ENCODE measurements at regions not wholly inside any gene's neighbourhood (a gene's known extent, or its start where the extent isn't known, plus 50 kb on each side); places are given as distances from the start of the nearest gene placed in this dataset.

GRCh38 chr12:86543716-86544115 lies 287.5 kb upstream of the MGAT4C start:
- Histone ChIP-seq H3K9me1 (ENCODE audit: control insufficient read depth, extremely low read depth, insufficient read depth, low read length) (no peaks in the 10 kb centered on the region), H3K4me2 (ENCODE audit: control insufficient read depth, extremely low read depth, insufficient read depth, low read depth, low read length) (no peak overlapping the region), H3K9me3 (ENCODE audit: control insufficient read depth, low read depth, low read length) (no peaks in the 10 kb centered on the region), H3K4me3 (ENCODE audit: control insufficient read depth in 2 of 3, extremely low read depth in 1 of 3, insufficient read depth in 2 of 3, low read depth in 1 of 3, low read length in 3 of 3) (no peak overlapping the region), H3K27me3 (ENCODE audit: control insufficient read depth, extremely low read depth, insufficient read depth, low read length) (no peaks in the 10 kb centered on the region), H2AFZ (ENCODE audit: control insufficient read depth, low read length) (no peak overlapping the region), H4K20me1 (ENCODE audit: control insufficient read depth, extremely low read depth, insufficient read depth, low read length) (no peaks in the 10 kb centered on the region), H3K36me3 (ENCODE audit: control insufficient read depth in 2 of 2, extremely low read depth in 1 of 2, insufficient read depth in 2 of 2, low read length in 2 of 2) (no peaks in the 10 kb centered on the region), H3K79me2 (ENCODE audit: control insufficient read depth, insufficient read depth, low read length) (no peaks in the 10 kb centered on the region), H3K9ac (ENCODE audit: control insufficient read depth, extremely low read depth, insufficient read depth, low read length) (no peak overlapping the region), H3K4me1 (ENCODE audit: control insufficient read depth, extremely low read depth, insufficient read depth, low read length) (no peaks in the 10 kb centered on the region), H3K27ac (ENCODE audit: control insufficient read depth, insufficient read depth, low read length) (no peak overlapping the region)
- DNase-seq (ENCODE audit: low read depth, low spot score) (no peak), FAIRE-seq (no peak)
- dilution Hi-C loops (cut with MboI; ENCODE audit: extremely low pct_ligation_motif_present, low sequenced_read_pairs), result no loop called here
- TF ChIP-seq EZH2 (IDR thresholded peaks at IDR 0.05; ENCODE audit: low read length) (no peak), CTCF (optimal IDR thresholded peaks at IDR 0.05 in 1 of 3, IDR thresholded peaks at IDR 0.05 in 1 of 3, conservative IDR thresholded peaks at IDR 0.05 in 1 of 3; ENCODE audit: extremely low read depth in 1 of 3, insufficient read depth in 2 of 3, low read length in 3 of 3) (no peak)

- Histone ChIP-seq H4K20me1 (ENCODE audit: control insufficient read depth, extremely low read depth, insufficient read depth, low read length) (no peaks in the 10 kb centered on the region), H3K4me1 (ENCODE audit: control insufficient read depth, extremely low read depth, insufficient read depth, low read length) (no peaks in the 10 kb centered on the region), H3K4me2 (ENCODE audit: control insufficient read depth, extremely low read depth, insufficient read depth, low read depth, low read length) (no peak overlapping the region), H3K27ac (ENCODE audit: control insufficient read depth, insufficient read depth, low read length) (no peak overlapping the region), H3K9me3 (ENCODE audit: control insufficient read depth, low read depth, low read length) (no peaks in the 10 kb centered on the region), H3K79me2 (ENCODE audit: control insufficient read depth, insufficient read depth, low read length) (no peaks in the 10 kb centered on the region), H3K4me3 (ENCODE audit: control insufficient read depth in 2 of 3, extremely low read depth in 1 of 3, insufficient read depth in 2 of 3, low read depth in 1 of 3, low read length in 3 of 3) (no peak overlapping the region), H2AFZ (ENCODE audit: control insufficient read depth, low read length) (no peak overlapping the region), H3K9me1 (ENCODE audit: control insufficient read depth, extremely low read depth, insufficient read depth, low read length) (no peaks in the 10 kb centered on the region), H3K9ac (ENCODE audit: control insufficient read depth, extremely low read depth, insufficient read depth, low read length) (no peak overlapping the region), H3K27me3 (ENCODE audit: control insufficient read depth, extremely low read depth, insufficient read depth, low read length) (no peaks in the 10 kb centered on the region), H3K36me3 (ENCODE audit: control insufficient read depth in 2 of 2, extremely low read depth in 1 of 2, insufficient read depth in 2 of 2, low read length in 2 of 2) (no peaks in the 10 kb centered on the region)
- no peak for DNase-seq (ENCODE audit: low read depth, low spot score)
- no peak for TF ChIP-seq EZH2 (IDR thresholded peaks at IDR 0.05; ENCODE audit: low read length)
- TF ChIP-seq CTCF (optimal IDR thresholded peaks at IDR 0.05 in 1 of 3, IDR thresholded peaks at IDR 0.05 in 1 of 3, conservative IDR thresholded peaks at IDR 0.05 in 1 of 3; ENCODE audit: extremely low read depth in 1 of 3, insufficient read depth in 2 of 3, low read length in 3 of 3), result no peak
- FAIRE-seq, result no peak
- dilution Hi-C loops (cut with MboI; ENCODE audit: extremely low pct_ligation_motif_present, low sequenced_read_pairs), result no loop called here
Observed at GRCh38 chr12:86530996-86531655, 274.9 kb upstream of the MGAT4C start.

Data from keratinocyte (primary cell).